ENCODE measurements at regions not wholly inside any gene's neighbourhood (a gene's known extent, or its start where the extent isn't known, plus 50 kb on each side); places are given as distances from the start of the nearest gene placed in this dataset.
"Not testable (repeated sequence)": the region's sequence is repeated elsewhere in the genome, so short reads cannot be mapped to it uniquely, and the experiment has no call there.

- not testable (repeated sequence) for H3K9me3 ChIP-seq (ENCODE audit: control insufficient read depth in 3 of 3, low read length in 3 of 3); H3K27me3 ChIP-seq (ENCODE audit: control insufficient read depth in 3 of 3, insufficient read depth in 3 of 3, low read length in 3 of 3); H3K4me3 ChIP-seq (ENCODE audit: low read length in 3 of 3); H3K36me3 ChIP-seq (ENCODE audit: control insufficient read depth in 3 of 3, insufficient read depth in 3 of 3, low read length in 3 of 3); H3K4me1 ChIP-seq (ENCODE audit: control insufficient read depth in 3 of 3, insufficient read depth in 3 of 3, low read length in 3 of 3); H3K9ac ChIP-seq (ENCODE audit: low read depth in 1 of 3, low read length in 3 of 3); H3K27ac ChIP-seq (ENCODE audit: low read depth, low read length)
Observed at GRCh38 chr11:97636741-97637140, 1246.9 kb downstream of the JRKL start.

GRCh38 chr11:97637701-97638100 lies 1247.9 kb downstream of the JRKL start:
- Histone ChIP-seq H3K36me3 (ENCODE audit: control insufficient read depth in 3 of 3, insufficient read depth in 3 of 3, low read length in 3 of 3) (no peaks in the 10 kb centered on the region), H3K9me3 (ENCODE audit: control insufficient read depth in 3 of 3, low read length in 3 of 3) (no peaks in the 10 kb centered on the region), H3K4me3 (ENCODE audit: low read length in 3 of 3) (no peak overlapping the region), H3K9ac (ENCODE audit: low read depth in 1 of 3, low read length in 3 of 3) (no peak overlapping the region), H3K27me3 (ENCODE audit: control insufficient read depth in 3 of 3, insufficient read depth in 3 of 3, low read length in 3 of 3) (no peaks in the 10 kb centered on the region), H3K4me1 (ENCODE audit: control insufficient read depth in 3 of 3, insufficient read depth in 3 of 3, low read length in 3 of 3) (no peaks in the 10 kb centered on the region), H3K27ac (ENCODE audit: low read depth, low read length) (no peak overlapping the region)

GRCh38 chr11:97638641-97639224 lies 1248.9 kb downstream of the JRKL start:
- no peak overlapping the region for H3K4me3 ChIP-seq (ENCODE audit: low read length in 3 of 3)
- H3K9me3 ChIP-seq (ENCODE audit: control insufficient read depth in 3 of 3, low read length in 3 of 3), result no peaks in the 10 kb centered on the region
- no peak overlapping the region for H3K9ac ChIP-seq (ENCODE audit: low read depth in 1 of 3, low read length in 3 of 3)
- no peaks in the 10 kb centered on the region for H3K27me3 ChIP-seq (ENCODE audit: control insufficient read depth in 3 of 3, insufficient read depth in 3 of 3, low read length in 3 of 3)
- no peaks in the 10 kb centered on the region for H3K4me1 ChIP-seq (ENCODE audit: control insufficient read depth in 3 of 3, insufficient read depth in 3 of 3, low read length in 3 of 3)
- no peak overlapping the region for H3K27ac ChIP-seq (ENCODE audit: low read depth, low read length)
- H3K36me3 ChIP-seq (ENCODE audit: control insufficient read depth in 3 of 3, insufficient read depth in 3 of 3, low read length in 3 of 3), result no peaks in the 10 kb centered on the region

GRCh38 chr11:97641988-97642387 lies 1252.2 kb downstream of the JRKL start:
- Histone ChIP-seq H3K9me3 (ENCODE audit: control insufficient read depth in 3 of 3, low read length in 3 of 3) (no peaks in the 10 kb centered on the region), H3K36me3 (ENCODE audit: control insufficient read depth in 3 of 3, insufficient read depth in 3 of 3, low read length in 3 of 3) (no peaks in the 10 kb centered on the region), H3K4me1 (ENCODE audit: control insufficient read depth in 3 of 3, insufficient read depth in 3 of 3, low read length in 3 of 3) (no peaks in the 10 kb centered on the region), H3K27me3 (ENCODE audit: control insufficient read depth in 3 of 3, insufficient read depth in 3 of 3, low read length in 3 of 3) (no peaks in the 10 kb centered on the region), H3K27ac (ENCODE audit: low read depth, low read length) (no peak overlapping the region), H3K4me3 (ENCODE audit: low read length in 3 of 3) (no peak overlapping the region), H3K9ac (ENCODE audit: low read depth in 1 of 3, low read length in 3 of 3) (no peak overlapping the region)

GRCh38 chr11:97645736-97646135 lies 1255.9 kb downstream of the JRKL start:
- Histone ChIP-seq H3K27ac (ENCODE audit: low read depth, low read length) (no peak overlapping the region), H3K4me3 (ENCODE audit: low read length in 3 of 3) (no peak overlapping the region), H3K27me3 (ENCODE audit: control insufficient read depth in 3 of 3, insufficient read depth in 3 of 3, low read length in 3 of 3) (no peaks in the 10 kb centered on the region), H3K9me3 (ENCODE audit: control insufficient read depth in 3 of 3, low read length in 3 of 3) (peaks cover 0 to 4% (median 0%) of the 10 kb centered on the region in 3 donors), H3K4me1 (ENCODE audit: control insufficient read depth in 3 of 3, insufficient read depth in 3 of 3, low read length in 3 of 3) (no peaks in the 10 kb centered on the region), H3K9ac (ENCODE audit: low read depth in 1 of 3, low read length in 3 of 3) (no peak overlapping the region), H3K36me3 (ENCODE audit: control insufficient read depth in 3 of 3, insufficient read depth in 3 of 3, low read length in 3 of 3) (no peaks in the 10 kb centered on the region)

GRCh38 chr11:97656356-97656755 lies 1266.5 kb downstream of the JRKL start:
- H3K9ac ChIP-seq (ENCODE audit: low read depth in 1 of 3, low read length in 3 of 3), result no peak overlapping the region
- peaks cover 0 to 3% (median 0%) of the 10 kb centered on the region in 3 donors for H3K9me3 ChIP-seq (ENCODE audit: control insufficient read depth in 3 of 3, low read length in 3 of 3)

GRCh38 chr11:97657852-97658251 lies 1268.0 kb downstream of the JRKL start:
- Histone ChIP-seq H3K9ac (ENCODE audit: low read depth in 1 of 3, low read length in 3 of 3) (no peak overlapping the region), H3K27me3 (ENCODE audit: control insufficient read depth in 3 of 3, insufficient read depth in 3 of 3, low read length in 3 of 3) (no peaks in the 10 kb centered on the region), H3K4me3 (ENCODE audit: low read length in 3 of 3) (no peak overlapping the region), H3K36me3 (ENCODE audit: control insufficient read depth in 3 of 3, insufficient read depth in 3 of 3, low read length in 3 of 3) (no peaks in the 10 kb centered on the region), H3K9me3 (ENCODE audit: control insufficient read depth in 3 of 3, low read length in 3 of 3) (peaks cover 0 to 3% (median 0%) of the 10 kb centered on the region in 3 donors), H3K27ac (ENCODE audit: low read depth, low read length) (no peak overlapping the region), H3K4me1 (ENCODE audit: control insufficient read depth in 3 of 3, insufficient read depth in 3 of 3, low read length in 3 of 3) (no peaks in the 10 kb centered on the region)

More at GRCh38 chr11:97656356-97656755, 1266.5 kb downstream of the JRKL start:
- Histone ChIP-seq H3K36me3 (ENCODE audit: control insufficient read depth in 3 of 3, insufficient read depth in 3 of 3, low read length in 3 of 3) (no peaks in the 10 kb centered on the region), H3K4me3 (ENCODE audit: low read length in 3 of 3) (no peak overlapping the region), H3K27me3 (ENCODE audit: control insufficient read depth in 3 of 3, insufficient read depth in 3 of 3, low read length in 3 of 3) (no peaks in the 10 kb centered on the region), H3K27ac (ENCODE audit: low read depth, low read length) (no peak overlapping the region), H3K4me1 (ENCODE audit: control insufficient read depth in 3 of 3, insufficient read depth in 3 of 3, low read length in 3 of 3) (no peaks in the 10 kb centered on the region)

GRCh38 chr11:97667057-97667456 lies 1277.2 kb downstream of the JRKL start:
- Histone ChIP-seq H3K4me1 (ENCODE audit: control insufficient read depth in 3 of 3, insufficient read depth in 3 of 3, low read length in 3 of 3) (no peaks in the 10 kb centered on the region), H3K27me3 (ENCODE audit: control insufficient read depth in 3 of 3, insufficient read depth in 3 of 3, low read length in 3 of 3) (no peaks in the 10 kb centered on the region), H3K9me3 (ENCODE audit: control insufficient read depth in 3 of 3, low read length in 3 of 3) (no peaks in the 10 kb centered on the region), H3K27ac (ENCODE audit: low read depth, low read length) (no peak overlapping the region), H3K9ac (ENCODE audit: low read depth in 1 of 3, low read length in 3 of 3) (no peak overlapping the region), H3K36me3 (ENCODE audit: control insufficient read depth in 3 of 3, insufficient read depth in 3 of 3, low read length in 3 of 3) (no peaks in the 10 kb centered on the region), H3K4me3 (ENCODE audit: low read length in 3 of 3) (no peak overlapping the region)

GRCh38 chr11:97683733-97684132 lies 1293.9 kb downstream of the JRKL start:
- Histone ChIP-seq H3K27ac (ENCODE audit: low read depth, low read length) (no peak overlapping the region), H3K4me1 (ENCODE audit: control insufficient read depth in 3 of 3, insufficient read depth in 3 of 3, low read length in 3 of 3) (peaks cover 0 to 3% (median 0%) of the 10 kb centered on the region in 3 donors), H3K9me3 (ENCODE audit: control insufficient read depth in 3 of 3, low read length in 3 of 3) (peaks cover 0 to 3% (median 0%) of the 10 kb centered on the region in 3 donors), H3K4me3 (ENCODE audit: low read length in 3 of 3) (no peak overlapping the region), H3K9ac (ENCODE audit: low read depth in 1 of 3, low read length in 3 of 3) (no peak overlapping the region), H3K36me3 (ENCODE audit: control insufficient read depth in 3 of 3, insufficient read depth in 3 of 3, low read length in 3 of 3) (no peaks in the 10 kb centered on the region), H3K27me3 (ENCODE audit: control insufficient read depth in 3 of 3, insufficient read depth in 3 of 3, low read length in 3 of 3) (no peaks in the 10 kb centered on the region)

- no peaks in the 10 kb centered on the region for H3K36me3 ChIP-seq (ENCODE audit: control insufficient read depth in 3 of 3, insufficient read depth in 3 of 3, low read length in 3 of 3)
- H3K27ac ChIP-seq (ENCODE audit: low read depth, low read length), result no peak overlapping the region
- H3K9me3 ChIP-seq (ENCODE audit: control insufficient read depth in 3 of 3, low read length in 3 of 3), result no peaks in the 10 kb centered on the region
- peaks cover 0 to 3% (median 0%) of the 10 kb centered on the region in 3 donors for H3K4me1 ChIP-seq (ENCODE audit: control insufficient read depth in 3 of 3, insufficient read depth in 3 of 3, low read length in 3 of 3)
- H3K9ac ChIP-seq (ENCODE audit: low read depth in 1 of 3, low read length in 3 of 3), result no peak overlapping the region
- no peak overlapping the region for H3K4me3 ChIP-seq (ENCODE audit: low read length in 3 of 3)
- H3K27me3 ChIP-seq (ENCODE audit: control insufficient read depth in 3 of 3, insufficient read depth in 3 of 3, low read length in 3 of 3), result no peaks in the 10 kb centered on the region
Observed at GRCh38 chr11:97684486-97685439, 1295.0 kb downstream of the JRKL start.

Data from skeletal muscle tissue (tissue), 3 donors.